Stimulated activated CD8-positive, alpha-beta memory T cell treated with anti-CD3 and anti-CD28 coated beads, Interleukin-15, amount 100 ng/mL, for 4 hours (primary cell): ENCODE measurements at regions not wholly inside any gene's neighbourhood (a gene's known extent, or its start where the extent isn't known, plus 50 kb on each side); places are given as distances from the start of the nearest gene placed in this dataset.

Source experiments
- DNase-seq, 2 donors: peaks; one replicate each; pipeline ENCODE4 v3.0.0-alpha.2; 2020; ENCODE audit warnings: low read depth in 2 of 2

DNA sequence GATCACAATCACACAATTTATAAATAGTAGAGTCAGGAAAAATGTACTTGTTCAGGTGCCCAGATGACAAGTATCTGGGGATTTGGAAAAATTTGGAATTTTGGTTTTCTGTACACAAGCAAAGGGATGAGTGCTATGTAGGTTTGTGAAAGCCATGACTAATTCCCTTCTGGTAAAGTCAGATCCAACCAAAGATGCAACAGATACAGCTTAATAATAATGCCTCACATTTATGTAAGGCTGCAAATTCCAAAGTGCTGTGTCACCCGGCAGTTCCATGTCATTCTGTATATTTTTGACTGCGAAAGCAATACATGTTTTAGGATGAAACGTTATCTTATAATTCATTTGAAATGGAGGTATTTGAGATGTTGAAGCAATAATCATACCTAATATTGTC is 102.7 kb upstream of the AGBL1 start:
- DNase-seq, result no peak

- no peak for DNase-seq
Observed at GRCh38 chr15:85977586-85977985, 102.1 kb upstream of the AGBL1 start.

- DNase-seq, result no peak
Observed at GRCh38 chr15:85979929-85980328, 99.7 kb upstream of the AGBL1 start.

DNA sequence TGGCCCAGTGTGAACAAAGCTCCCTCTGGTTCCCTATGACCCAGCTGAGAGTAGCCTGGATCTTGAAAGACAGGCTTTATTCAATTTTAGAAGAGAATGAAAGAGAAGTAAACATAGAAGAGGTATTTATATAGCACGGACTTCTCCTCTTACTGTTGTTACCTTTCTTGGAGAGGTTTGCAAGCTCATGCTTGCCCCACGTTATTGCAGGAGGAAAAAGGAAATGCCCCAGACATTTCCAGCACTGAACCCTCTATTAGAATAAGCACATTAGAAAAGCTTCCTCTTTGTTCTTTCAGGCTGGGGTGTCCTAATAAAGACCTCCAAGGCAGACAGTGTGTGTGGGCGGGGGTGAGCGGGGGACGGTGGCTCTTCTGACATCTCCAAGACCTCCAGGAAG is 98.7 kb upstream of the AGBL1 start:
- DNase-seq, result no peak

DNA sequence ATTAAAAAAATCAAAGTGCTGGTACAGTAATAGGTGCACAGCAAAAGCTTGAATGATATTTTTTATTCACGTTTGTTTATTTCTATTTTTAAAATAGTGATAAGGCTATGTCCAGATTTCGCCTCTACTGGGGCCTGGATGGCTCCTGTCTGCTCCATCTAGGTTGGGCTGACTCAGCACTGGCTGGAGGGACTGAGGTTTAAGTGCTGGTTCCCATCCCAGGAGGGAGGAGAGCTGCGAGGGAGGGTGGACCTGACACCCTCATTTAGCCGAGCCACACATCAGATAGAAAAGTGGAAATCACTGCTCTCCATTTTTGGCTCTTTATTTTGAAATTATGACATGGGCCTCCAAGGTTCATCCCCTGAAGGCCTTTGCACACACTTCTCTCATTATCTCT is 95.4 kb upstream of the AGBL1 start:
- no peak for DNase-seq

GRCh38 chr15:85986116-85986515 is 93.6 kb upstream of the AGBL1 start:
- DNase-seq, result no peak

DNA sequence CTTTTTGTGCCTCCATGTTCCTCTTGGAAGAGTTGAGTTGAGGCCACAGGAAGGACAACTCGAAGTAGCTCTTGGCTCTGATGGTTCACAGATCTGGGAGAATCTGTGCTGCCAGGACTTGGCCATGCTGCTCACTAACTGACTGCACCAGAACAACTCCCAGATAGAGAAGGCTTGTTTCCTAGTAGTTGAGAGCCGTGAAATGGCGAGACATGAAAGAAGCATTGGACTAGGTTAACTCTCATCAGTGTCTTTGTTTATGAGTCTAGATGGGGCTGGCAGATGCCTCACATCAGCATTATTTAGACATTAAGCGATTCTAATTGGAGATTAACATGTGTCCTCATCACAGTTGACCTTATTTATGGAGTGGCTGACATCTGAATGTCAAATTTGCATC is 92.9 kb upstream of the AGBL1 start:
- no peak for DNase-seq

DNA sequence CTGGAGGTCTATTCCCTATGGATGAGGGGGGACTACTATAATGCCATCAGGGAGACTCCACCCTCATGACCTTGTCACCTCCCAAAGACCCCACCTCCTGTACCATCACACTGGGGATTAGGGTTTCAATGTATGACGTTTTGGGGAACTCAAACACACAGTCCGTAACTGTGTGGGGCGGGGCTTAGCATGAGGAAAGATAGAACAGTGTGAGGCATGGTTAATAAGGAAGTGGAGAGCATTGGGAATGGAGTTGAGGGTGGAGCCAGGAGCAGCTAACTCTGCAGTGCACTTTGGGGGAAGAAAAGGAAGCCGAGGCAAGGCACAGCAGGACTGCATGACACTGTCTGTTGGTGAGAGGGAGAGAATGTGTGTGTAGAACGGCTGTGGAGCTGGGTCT is 90.9 kb upstream of the AGBL1 start:
- no peak for DNase-seq

- DNase-seq, result no peak
Observed at GRCh38 chr15:85992224-85992623, 87.4 kb upstream of the AGBL1 start.

DNA sequence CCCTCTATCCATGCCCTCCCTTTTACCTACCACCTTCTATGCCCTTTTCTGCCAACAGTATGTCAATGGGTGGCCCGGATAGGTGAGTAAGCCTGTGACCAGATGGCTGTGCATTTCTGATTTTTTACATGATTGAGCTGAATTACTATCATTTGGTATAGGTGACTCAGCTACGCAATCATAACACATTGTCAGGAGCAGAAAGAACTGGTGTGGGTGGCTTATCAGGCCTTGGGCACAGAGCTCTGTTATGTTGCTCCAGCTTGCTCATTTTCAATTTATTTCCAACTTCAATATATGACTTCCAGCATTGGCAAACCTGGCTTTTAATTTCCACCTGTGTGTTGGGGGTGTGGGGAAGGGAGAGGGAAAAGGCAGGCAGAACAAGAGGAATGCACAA is 86.6 kb upstream of the AGBL1 start:
- no peak for DNase-seq

DNA sequence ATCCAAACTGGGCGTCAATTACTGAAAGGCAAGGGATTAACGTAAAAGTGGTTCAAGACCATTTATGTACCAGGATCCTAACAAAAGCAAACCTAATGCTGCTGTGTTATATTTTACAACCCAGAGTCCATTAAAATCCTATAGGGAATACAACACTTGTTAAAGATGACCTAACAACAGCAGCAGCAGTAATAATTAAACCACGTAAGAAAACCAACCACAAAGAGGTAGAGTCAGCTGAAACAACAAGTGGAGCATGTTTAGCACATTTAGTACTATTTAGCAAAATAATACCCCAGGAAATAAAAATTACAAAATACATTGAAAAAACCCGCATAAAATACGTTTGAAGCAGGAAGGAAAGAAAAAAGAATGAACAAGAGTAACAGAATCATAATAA is 82.1 kb upstream of the AGBL1 start:
- DNase-seq, result no peak

GRCh38 chr15:85999658-86000057 is 80.0 kb upstream of the AGBL1 start:
- DNase-seq, result no peak

- no peak for DNase-seq
Observed at GRCh38 chr15:86001200-86001599, 78.5 kb upstream of the AGBL1 start.

- no peak for DNase-seq
Observed at GRCh38 chr15:86002444-86002843, 77.2 kb upstream of the AGBL1 start.

GRCh38 chr15:86004061-86004460 is 75.6 kb upstream of the AGBL1 start:
- no peak for DNase-seq

- DNase-seq, result no peak
Observed at GRCh38 chr15:86006546-86006945, 73.1 kb upstream of the AGBL1 start.

DNA sequence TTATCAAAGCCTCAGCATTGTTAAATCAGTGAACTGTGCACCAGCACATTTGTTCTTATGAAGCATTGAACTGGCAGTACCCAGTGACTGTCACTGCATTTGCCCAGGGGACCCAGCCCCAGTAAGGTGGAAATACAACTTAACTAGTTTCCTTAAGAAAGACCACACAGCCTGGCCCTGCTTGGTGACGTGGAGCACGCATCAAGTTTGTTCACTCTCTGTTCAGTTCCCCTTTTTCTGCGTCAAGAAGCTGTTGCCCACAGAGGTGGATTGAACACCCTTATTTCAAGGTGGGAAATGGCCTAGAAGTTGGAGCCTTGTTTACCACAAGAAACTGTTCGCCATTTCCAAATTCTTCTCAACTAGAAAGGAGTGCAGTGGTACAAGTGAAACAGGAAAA is 69.9 kb upstream of the AGBL1 start:
- DNase-seq, result no peak

- no peak for DNase-seq
Observed at GRCh38 chr15:86010398-86010797, 69.3 kb upstream of the AGBL1 start.

DNA sequence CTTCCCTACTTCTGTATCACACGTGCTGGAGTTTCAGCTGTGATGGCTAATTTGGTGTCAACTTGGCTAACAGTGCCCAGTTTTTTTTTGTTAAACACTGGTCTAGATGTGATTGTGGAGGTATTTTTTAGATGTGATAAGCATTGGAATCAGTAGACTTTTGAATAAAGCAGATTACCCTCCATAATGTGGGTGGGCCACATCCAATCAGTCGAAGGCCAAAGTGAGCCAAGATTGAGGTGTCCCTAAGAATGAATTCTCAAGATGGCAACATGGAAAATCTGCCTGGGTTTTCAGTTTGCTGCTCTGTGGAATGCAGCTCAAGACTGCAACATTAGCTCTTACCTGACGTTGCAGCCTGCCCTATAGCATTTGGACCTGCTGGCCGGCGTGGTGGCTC is 68.8 kb upstream of the AGBL1 start:
- DNase-seq, result no peak

DNA sequence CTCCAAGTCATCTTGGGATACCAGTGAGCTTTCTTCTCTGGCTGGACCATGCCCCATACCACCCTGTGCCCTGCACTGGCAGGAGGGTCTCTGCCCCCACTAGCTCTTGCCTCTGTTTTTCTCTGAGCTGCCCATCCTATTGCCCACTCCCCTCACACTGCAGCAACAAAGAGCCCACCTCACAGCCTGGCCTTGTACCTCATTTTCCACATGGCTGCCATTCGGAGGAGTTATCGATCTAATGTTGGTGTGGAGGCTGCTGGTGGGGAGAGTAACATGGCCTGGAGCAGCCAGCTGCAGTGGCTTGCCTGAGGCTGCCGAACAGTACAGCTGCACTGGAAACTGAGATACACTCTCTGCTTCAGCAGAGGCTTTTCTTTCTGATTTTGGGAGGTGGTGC is 65.7 kb upstream of the AGBL1 start:
- DNase-seq, result no peak

DNA sequence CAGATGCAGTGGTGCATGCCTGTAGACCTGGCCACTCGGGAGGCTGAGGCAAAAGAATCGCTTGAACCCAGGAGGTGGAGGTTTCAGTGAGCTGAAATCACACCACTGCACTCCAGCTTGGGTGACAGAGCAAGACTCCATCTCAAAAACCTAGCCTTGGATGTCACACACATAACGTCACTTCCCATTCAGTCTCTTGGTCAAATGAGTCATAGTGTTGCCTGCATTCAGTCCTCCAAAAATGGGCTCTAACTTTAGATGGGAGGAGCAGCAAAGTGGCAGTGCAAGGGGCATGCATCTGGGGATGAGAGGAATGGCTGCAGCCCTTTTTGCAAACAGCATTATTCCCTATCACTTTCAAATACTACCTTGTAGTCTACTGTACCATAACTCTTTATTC is 62.9 kb upstream of the AGBL1 start:
- DNase-seq, result no peak

GRCh38 chr15:86018679-86019078 is 61.0 kb upstream of the AGBL1 start:
- no peak for DNase-seq

- no peak for DNase-seq
Observed at GRCh38 chr15:86021281-86022264, 58.1 kb upstream of the AGBL1 start.

- no peak for DNase-seq
Observed at GRCh38 chr15:86028961-86029360, 50.7 kb upstream of the AGBL1 start.
